Endodermal cell (in vitro differentiated cells): ENCODE measurements at regions not wholly inside any gene's neighbourhood (a gene's known extent, or its start where the extent isn't known, plus 50 kb on each side); places are given as distances from the start of the nearest gene placed in this dataset.

Experiments
- DNase-seq: peaks from one replicate; pipeline ENCODE4 v3.0.0-alpha.2; 2017
- H3K27ac ChIP-seq: 2 replicates; pipeline ENCODE4 v1.5.1; 2013; ENCODE audit warnings: mild to moderate bottlenecking, low read depth, low read length, moderate library complexity
- H3K27me3 ChIP-seq: 2 replicates; pipeline ENCODE4 v1.6.1; 2013; ENCODE audit warnings: mild to moderate bottlenecking, low read length, moderate library complexity; ENCODE audit not compliant: insufficient read depth, control insufficient read depth, poor library complexity, severe bottlenecking
- H3K36me3 ChIP-seq: 2 replicates; pipeline ENCODE4 v1.7.0; 2013; ENCODE audit warnings: mild to moderate bottlenecking, low read length, moderate library complexity; ENCODE audit not compliant: control insufficient read depth, insufficient read depth
- H3K4me1 ChIP-seq: one replicate; pipeline ENCODE4 v1.7.0; 2013; ENCODE audit warnings: low read length; ENCODE audit not compliant: control insufficient read depth, insufficient read depth
- H3K4me3 ChIP-seq: 2 replicates; pipeline ENCODE4 v1.5.1; 2013; ENCODE audit warnings: mild to moderate bottlenecking, low read length, moderate library complexity
- H3K9ac ChIP-seq: 2 replicates; pipeline ENCODE4 v1.6.1; 2013; ENCODE audit warnings: mild to moderate bottlenecking, low read length, moderate library complexity; ENCODE audit not compliant: poor library complexity, severe bottlenecking; ENCODE audit errors: extremely low read depth
- H3K9me3 ChIP-seq: 2 replicates; pipeline ENCODE4 v1.6.1; 2013; ENCODE audit warnings: mild to moderate bottlenecking, low read length, moderate library complexity; ENCODE audit not compliant: control insufficient read depth
- H3K27ac Mint-ChIP-seq: 2 replicates; pipeline ENCODE4 v1.8.0; 2020; ENCODE audit warnings: mixed read lengths
- H3K27me3 Mint-ChIP-seq: 2 replicates; pipeline ENCODE4 v1.8.0; 2021; ENCODE audit warnings: mild to moderate bottlenecking, mixed read lengths; ENCODE audit not compliant: insufficient read depth
- H3K36me3 Mint-ChIP-seq: 2 replicates; pipeline ENCODE4 v1.8.0; 2020; ENCODE audit warnings: low read depth, mixed read lengths
- H3K4me1 Mint-ChIP-seq: 2 replicates; pipeline ENCODE4 v1.8.0; 2020; ENCODE audit warnings: mixed read lengths
- H3K4me3 Mint-ChIP-seq: 2 replicates; pipeline ENCODE4 v1.8.0; 2020; ENCODE audit warnings: mild to moderate bottlenecking, moderate library complexity, mixed read lengths
- H3K9me3 Mint-ChIP-seq: 2 replicates; pipeline ENCODE4 v1.8.0; 2020; ENCODE audit warnings: mild to moderate bottlenecking, mixed read lengths
- CTCF ChIP-seq: fragments of 200-600 bp; sonication (generic); conservative IDR thresholded peaks from 2 replicates; pipeline ENCODE4 v1.5.0; 2021; ENCODE audit warnings: antibody characterized with exemption, mild to moderate bottlenecking
- WGBS, 2 experiments: methylation state at CpG; one replicate each; pipeline versions ENCODE4 v1.1.5 to v1.1.7; 2013; ENCODE audit warnings: missing lambda C conversion rate in 2 of 2, mixed read lengths in 1 of 2; ENCODE audit not compliant: insufficient coverage in 1 of 2, insufficient read length in 1 of 2; 5-methylcytosine and 5-hydroxymethylcytosine counted together

- Mint-ChIP-seq H3K4me3 (no peak overlapping the region), H3K27me3 (no peaks in the 10 kb centered on the region), H3K4me1 (no peaks in the 10 kb centered on the region), H3K9me3 (no peaks in the 10 kb centered on the region), H3K36me3 (no peaks in the 10 kb centered on the region), H3K27ac (no peak overlapping the region)
- TF ChIP-seq CTCF: no peak
- H3K36me3 ChIP-seq: no peaks in the 10 kb centered on the region
- no peak overlapping the region for H3K9ac ChIP-seq
- H3K27me3 ChIP-seq: no peaks in the 10 kb centered on the region
- no peak for DNase-seq
- H3K9me3 ChIP-seq: no peaks in the 10 kb centered on the region
- H3K27ac ChIP-seq: no peak overlapping the region
- H3K4me3 ChIP-seq: no peak overlapping the region
- H3K4me1 ChIP-seq: no peaks in the 10 kb centered on the region
- 93 to 100% methylated on average over 1 to 3 of the region's 3 CpGs for WGBS, 2 experiments
Observed at GRCh38 chr2:23273786-23274185, 111.2 kb upstream of the KLHL29 start.

- Histone ChIP-seq H3K4me3 (no peak overlapping the region), H3K9ac (no peak overlapping the region), H3K27ac (no peak overlapping the region), H3K36me3 (no peaks in the 10 kb centered on the region), H3K4me1 (peaks cover 6% of the 10 kb centered on the region), H3K9me3 (no peaks in the 10 kb centered on the region), H3K27me3 (no peaks in the 10 kb centered on the region)
- no peaks in the 10 kb centered on the region for H3K27me3 Mint-ChIP-seq
- 93% methylated on average over 2 of the region's 2 CpGs for WGBS, 2 experiments
- H3K36me3 Mint-ChIP-seq: no peaks in the 10 kb centered on the region
- no peak for TF ChIP-seq CTCF
- no peaks in the 10 kb centered on the region for H3K9me3 Mint-ChIP-seq
- no peak overlapping the region for H3K27ac Mint-ChIP-seq
- H3K4me3 Mint-ChIP-seq: no peak overlapping the region
- no peak for DNase-seq
- peaks cover 6% of the 10 kb centered on the region for H3K4me1 Mint-ChIP-seq
Observed at GRCh38 chr2:23280401-23280800, 104.6 kb upstream of the KLHL29 start.

- H3K27ac Mint-ChIP-seq: no peak overlapping the region
- WGBS, 2 experiments: 93 to 98% methylated on average over 3 of the region's 3 CpGs
- Histone ChIP-seq H3K27me3 (no peaks in the 10 kb centered on the region), H3K36me3 (no peaks in the 10 kb centered on the region), H3K9me3 (no peaks in the 10 kb centered on the region), H3K4me1 (peaks cover 13% of the 10 kb centered on the region), H3K9ac (no peak overlapping the region), H3K27ac (no peak overlapping the region), H3K4me3 (no peak overlapping the region)
- no peak for DNase-seq
- peaks cover 29% of the 10 kb centered on the region for H3K4me1 Mint-ChIP-seq
- TF ChIP-seq CTCF: no peak
- H3K9me3 Mint-ChIP-seq: no peaks in the 10 kb centered on the region
- no peaks in the 10 kb centered on the region for H3K36me3 Mint-ChIP-seq
- H3K27me3 Mint-ChIP-seq: peaks cover 2% of the 10 kb centered on the region
- no peak overlapping the region for H3K4me3 Mint-ChIP-seq
Observed at GRCh38 chr2:23283653-23284052, 101.3 kb upstream of the KLHL29 start.
